Cardiac muscle cell (in vitro differentiated cells and primary cell): ENCODE measurements at regions not wholly inside any gene's neighbourhood (a gene's known extent, or its start where the extent isn't known, plus 50 kb on each side); places are given as distances from the start of the nearest gene placed in this dataset.
"Not testable (repeated sequence)": the region's sequence is repeated elsewhere in the genome, so short reads cannot be mapped to it uniquely, and the experiment has no call there.

Source experiments
- DNase-seq, 2 donors: peaks; one replicate each; pipeline versions ENCODE4 v3.0.0 to v3.0.0-alpha.2; 2010 to 2017; ENCODE audit warnings: low read depth in 1 of 2, low spot score in 1 of 2
- H3K27ac ChIP-seq: fragments of 200-600 bp; sonication (generic); 2 replicates; pipeline ENCODE4 v1.5.1; 2016
- H3K27me3 ChIP-seq: fragments of 200-600 bp; sonication (generic); 2 replicates; pipeline ENCODE4 v1.6.0; 2016; ENCODE audit warnings: control low read depth
- H3K36me3 ChIP-seq: fragments of 200-600 bp; sonication (generic); 2 replicates; pipeline ENCODE4 v1.5.1; 2016; ENCODE audit warnings: control low read depth
- H3K4me1 ChIP-seq: fragments of 200-600 bp; sonication (generic); 2 replicates; pipeline ENCODE4 v1.8.1; 2017; ENCODE audit warnings: low read depth, mild to moderate bottlenecking, mixed run types
- H3K4me3 ChIP-seq: fragments of 200-600 bp; sonication (generic); 2 replicates; pipeline ENCODE4 v1.5.1; 2016; ENCODE audit warnings: mild to moderate bottlenecking
- H3K9me3 ChIP-seq: fragments of 200-600 bp; sonication (generic); 2 replicates; pipeline ENCODE4 v1.5.1; 2017; ENCODE audit warnings: low read depth, mild to moderate bottlenecking, control low read depth

DNA sequence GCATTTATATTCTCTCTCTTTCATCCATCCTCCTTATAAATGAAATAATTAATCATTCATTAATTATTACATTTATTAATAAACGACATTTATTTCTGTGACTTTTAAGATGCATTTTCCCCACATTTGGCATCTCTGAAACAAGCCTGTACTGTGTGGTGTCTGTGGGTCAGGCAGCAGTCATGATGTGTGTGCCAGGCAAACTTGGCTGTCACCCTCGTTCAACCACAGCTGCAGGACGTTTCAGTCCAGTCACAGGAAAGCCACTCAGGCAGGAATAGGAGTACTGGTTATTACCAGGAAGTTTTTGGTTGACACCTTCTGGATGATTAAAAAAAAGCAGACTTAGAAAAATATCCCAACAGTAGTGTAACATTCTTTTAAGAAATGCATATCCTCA, 175.6 kb upstream of the LRRC61 start:
- H3K27me3 ChIP-seq, H3K4me3 ChIP-seq, H3K27ac ChIP-seq, DNase-seq, H3K9me3 ChIP-seq, H3K4me1 ChIP-seq, H3K36me3 ChIP-seq: not testable (repeated sequence)

DNA sequence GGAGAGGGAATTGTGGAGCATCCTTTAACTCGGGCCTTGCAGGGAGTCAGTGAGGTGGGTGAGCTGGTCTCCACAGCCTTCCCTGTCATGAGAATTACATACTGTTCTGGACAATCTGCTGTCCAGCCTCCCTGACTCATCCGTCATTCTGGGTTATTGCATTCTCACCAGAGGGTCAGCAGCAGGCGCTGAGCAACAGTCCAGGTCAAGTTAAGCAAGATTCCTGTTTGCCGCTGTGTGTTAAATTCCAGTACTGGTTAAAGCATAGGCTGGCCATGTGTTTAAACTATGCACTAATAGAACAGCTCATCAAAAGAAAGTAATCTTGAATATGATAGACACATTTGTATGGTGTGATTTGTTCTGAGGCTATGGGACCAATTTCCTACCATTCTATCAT, 167.1 kb upstream of the LRRC61 start:
- DNase-seq, H3K9me3 ChIP-seq, H3K36me3 ChIP-seq, H3K27ac ChIP-seq, H3K4me3 ChIP-seq, H3K4me1 ChIP-seq, H3K27me3 ChIP-seq: not testable (repeated sequence)

DNA sequence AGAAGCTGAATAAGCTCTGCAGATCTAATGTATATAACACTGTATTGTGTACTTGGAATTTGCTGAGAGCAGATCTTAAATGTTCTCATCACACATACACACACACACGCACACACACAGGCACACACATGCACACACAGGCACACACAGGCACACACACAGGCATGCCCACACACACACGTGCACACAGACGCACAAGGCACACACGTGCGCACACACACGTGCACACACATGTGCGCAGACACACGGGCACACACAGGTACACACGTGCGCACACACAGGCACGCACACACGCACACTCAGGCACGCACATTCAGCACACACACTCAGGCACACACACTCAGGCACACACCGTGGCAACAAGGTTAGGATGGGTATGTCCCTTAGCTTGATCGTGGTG, 164.5 kb upstream of the LRRC61 start:
- H3K27ac ChIP-seq, H3K4me3 ChIP-seq, H3K36me3 ChIP-seq, H3K9me3 ChIP-seq, DNase-seq, H3K27me3 ChIP-seq, H3K4me1 ChIP-seq: not testable (repeated sequence)

DNA sequence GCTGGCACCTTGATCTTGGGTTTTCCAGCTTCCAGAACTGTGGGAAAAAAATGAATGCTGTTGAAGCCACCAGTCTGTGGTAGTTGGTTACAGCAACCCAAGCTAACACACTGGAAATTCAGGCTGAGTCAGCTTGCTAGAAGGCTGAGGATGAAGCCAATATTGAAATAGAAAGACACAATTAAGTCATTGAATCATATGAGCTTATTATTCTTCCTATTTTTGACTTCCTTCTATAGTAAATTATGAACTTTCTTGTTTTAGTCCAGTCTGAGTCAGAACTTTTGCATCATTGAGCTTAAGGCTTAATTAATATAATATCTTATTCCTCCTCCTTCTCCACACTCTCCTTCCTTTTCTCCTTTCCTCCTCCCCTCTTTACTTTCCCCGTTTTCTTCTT, 153.6 kb upstream of the LRRC61 start:
- not testable (repeated sequence) for H3K36me3 ChIP-seq, DNase-seq, H3K4me3 ChIP-seq, H3K27me3 ChIP-seq, H3K27ac ChIP-seq, H3K4me1 ChIP-seq, H3K9me3 ChIP-seq

DNA sequence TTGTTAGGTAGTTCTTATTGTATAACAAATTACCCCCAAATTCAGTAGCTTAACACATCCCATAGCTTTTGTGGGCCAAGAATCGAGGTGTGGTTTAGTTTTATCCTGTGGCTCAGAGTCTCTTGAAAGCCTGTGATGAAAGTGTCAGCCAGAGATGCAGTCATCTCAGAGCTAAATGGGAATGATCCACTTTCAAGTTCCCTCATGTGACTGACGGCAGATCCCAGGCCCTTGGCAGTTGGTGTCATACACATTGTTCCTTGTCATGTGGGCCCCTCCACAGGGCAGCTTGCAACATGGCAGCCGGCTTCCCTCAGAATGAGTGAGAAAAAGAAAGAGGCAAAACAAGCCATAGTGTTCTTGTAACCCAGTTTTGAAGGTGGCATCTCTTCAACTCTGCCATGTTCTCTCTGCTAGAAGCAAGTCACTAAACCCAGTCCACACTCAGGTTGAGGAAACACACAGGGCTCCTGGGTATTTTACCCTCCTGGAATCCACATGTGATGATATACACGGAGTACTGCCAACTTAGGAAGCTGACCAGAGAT, 153.1 kb upstream of the LRRC61 start:
- not testable (repeated sequence) for H3K27ac ChIP-seq, H3K36me3 ChIP-seq, H3K9me3 ChIP-seq, H3K4me3 ChIP-seq, H3K27me3 ChIP-seq, H3K4me1 ChIP-seq, DNase-seq

DNA sequence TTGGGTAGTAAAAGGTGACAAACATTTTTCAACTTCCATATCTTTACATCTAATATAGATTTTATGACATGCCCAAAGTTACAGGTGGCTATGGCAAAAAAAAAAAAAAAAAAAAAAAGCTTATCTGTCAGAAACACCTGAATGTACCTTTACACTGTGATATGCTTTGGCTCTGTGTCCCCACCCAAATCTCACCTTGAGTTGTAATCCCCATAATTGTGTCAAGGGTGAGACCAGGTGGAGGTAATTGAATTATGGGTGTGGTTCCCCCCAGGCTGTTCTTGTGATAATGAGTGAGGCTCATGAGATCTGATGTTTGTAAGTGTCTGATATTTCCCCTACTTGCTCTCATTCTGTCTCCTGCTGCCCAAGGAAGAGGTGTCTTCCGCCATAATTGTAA, 139.6 kb upstream of the LRRC61 start:
- not testable (repeated sequence) for H3K4me3 ChIP-seq, H3K36me3 ChIP-seq, H3K4me1 ChIP-seq, H3K27me3 ChIP-seq, DNase-seq, H3K9me3 ChIP-seq, H3K27ac ChIP-seq

DNA sequence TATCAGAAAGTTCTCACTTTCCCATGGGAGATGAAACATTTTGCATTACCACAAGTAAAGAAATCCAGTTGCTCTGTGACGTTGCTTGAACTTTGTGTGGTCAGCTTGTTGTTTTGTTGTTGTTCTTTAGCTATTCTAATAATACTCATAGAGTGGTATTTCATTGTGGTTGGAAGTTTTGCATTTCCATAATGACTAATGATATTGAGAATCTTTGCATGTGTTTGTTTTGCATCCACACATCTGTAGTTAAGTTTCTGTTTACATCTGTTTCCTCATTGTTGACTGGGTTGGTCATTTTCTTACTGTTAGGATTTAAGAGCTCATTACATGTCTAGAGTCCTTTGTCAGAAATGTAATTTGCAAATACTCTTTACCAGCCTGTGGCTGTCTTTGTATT, 133.2 kb upstream of the LRRC61 start:
- H3K27ac ChIP-seq, H3K4me1 ChIP-seq, H3K27me3 ChIP-seq, H3K4me3 ChIP-seq, H3K36me3 ChIP-seq, H3K9me3 ChIP-seq, DNase-seq: not testable (repeated sequence)

DNA sequence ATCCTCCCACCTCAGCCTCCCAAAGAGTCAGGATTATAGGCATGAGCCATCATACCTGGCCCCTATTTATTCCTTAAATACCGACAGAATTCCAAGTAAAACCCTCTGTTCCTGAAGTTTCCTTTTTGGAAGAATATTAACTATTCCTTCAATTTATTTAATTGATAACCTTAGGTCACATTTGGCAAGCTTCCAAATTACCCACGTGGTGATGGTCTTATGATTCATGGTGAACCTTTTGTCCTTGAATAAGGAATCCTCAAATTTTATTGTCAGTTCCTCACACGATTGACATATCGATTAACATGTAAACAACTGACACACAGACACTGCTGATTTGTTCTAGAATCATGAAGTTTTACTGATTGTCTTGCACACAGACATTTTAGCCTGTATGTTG, 130.6 kb upstream of the LRRC61 start:
- not testable (repeated sequence) for H3K9me3 ChIP-seq, H3K36me3 ChIP-seq, H3K4me3 ChIP-seq, DNase-seq, H3K27ac ChIP-seq, H3K4me1 ChIP-seq, H3K27me3 ChIP-seq

DNA sequence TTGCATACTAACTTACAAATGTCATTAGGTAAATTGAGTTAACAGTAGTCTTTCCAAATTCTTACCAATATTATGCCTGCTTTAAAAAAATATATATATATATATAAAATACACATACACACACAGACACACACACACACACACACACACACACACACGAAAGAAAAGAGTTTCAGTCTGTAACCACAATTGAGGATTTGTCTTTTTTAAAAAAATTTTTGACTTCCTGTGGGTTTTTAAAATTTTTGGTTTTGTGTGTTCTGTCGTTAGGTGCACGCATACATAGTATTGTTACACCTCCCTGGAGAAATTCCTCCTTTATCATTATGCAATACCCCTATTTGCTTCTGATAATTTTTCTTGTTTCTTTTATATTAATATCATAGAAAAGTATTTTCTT, 129.3 kb upstream of the LRRC61 start:
- not testable (repeated sequence) for H3K27me3 ChIP-seq, H3K27ac ChIP-seq, H3K36me3 ChIP-seq, H3K4me3 ChIP-seq, H3K4me1 ChIP-seq, DNase-seq, H3K9me3 ChIP-seq
